Endothelial cell of umbilical vein (primary cell): ENCODE measurements at regions not wholly inside any gene's neighbourhood (a gene's known extent, or its start where the extent isn't known, plus 50 kb on each side); places are given as distances from the start of the nearest gene placed in this dataset.

ENCODE experiments used
- BruUV-seq: library from RNA; stranded (reverse); fragments of 400-500 nt; replicated peaks from 2 replicates; lab custom pipeline; 2021; lab: Mats Ljungman, UMichigan
- CTCF ChIA-PET: fragments of 300-600, 350-600 bp; sonication (Branson Sonifier 250); formaldehyde crosslinking; loops from one replicate; lab custom pipeline; 2021; ENCODE audit warnings: antibody characterized with exemption, inconsistent platforms; lab: Charles Lee
- POLR2A ChIA-PET: fragments of 300-600, 350-600 bp; sonication (Branson Sonifier 250); formaldehyde crosslinking; loops from one replicate; lab custom pipeline; 2021; ENCODE audit warnings: antibody characterized with exemption, inconsistent platforms; lab: Charles Lee
- DNase-seq: peaks from one replicate; pipeline ENCODE4 v3.0.0-alpha.2; 2011; ENCODE audit warnings: low read depth, low spot score
- FAIRE-seq: peaks from 2 replicates; lab custom pipeline; 2011; peaks lifted over from hg19 to GRCh38; lab: Jason Lieb, UNC
- H2AFZ ChIP-seq: 2 replicates; pipeline ENCODE4 v1.6.0; 2012; ENCODE audit warnings: low read depth, low read length, control low read depth, inconsistent platforms
- H3K27ac ChIP-seq: 2 replicates; pipeline ENCODE4 v1.5.1; 2011; ENCODE audit warnings: low read depth, mild to moderate bottlenecking, control low read depth, low read length, moderate library complexity; ENCODE audit not compliant: insufficient read depth
- H3K27me3 ChIP-seq, 2 experiments: 2 replicates each; pipeline versions ENCODE4 v1.6.0 to v1.6.1; 2011; ENCODE audit warnings: low read length in 2 of 2, mixed read lengths in 1 of 2; ENCODE audit not compliant: control insufficient read depth in 2 of 2, insufficient read depth in 2 of 2
- H3K36me3 ChIP-seq, 2 experiments: 2 replicates in 1 of 2; 3 replicates in 1 of 2; pipeline ENCODE4 v1.5.1; 2011; ENCODE audit warnings: low read length in 2 of 2, mild to moderate bottlenecking in 1 of 2, moderate library complexity in 1 of 2; ENCODE audit not compliant: control insufficient read depth in 2 of 2, insufficient read depth in 2 of 2; ENCODE audit errors: extremely low read depth in 1 of 2
- H3K4me1 ChIP-seq: 3 replicates; pipeline ENCODE4 v1.5.1; 2011; ENCODE audit warnings: mild to moderate bottlenecking, low read length; ENCODE audit not compliant: control insufficient read depth, insufficient read depth; ENCODE audit errors: extremely low read depth
- H3K4me2 ChIP-seq: 2 replicates; pipeline ENCODE4 v1.6.1; 2011; ENCODE audit warnings: low read length, control low read depth, mixed read lengths; ENCODE audit not compliant: insufficient read depth
- H3K4me3 ChIP-seq, 3 experiments: fragments of 200-600 bp in 1 of 3; sonication (generic), shearing (Covaris generic) in 1 of 3; replicated peaks in 1 of 3; 2 replicates each; pipeline ENCODE4 v1.5.1; 2011 to 2016; ENCODE audit warnings: control low read depth in 3 of 3, low read length in 3 of 3, mild to moderate bottlenecking in 2 of 3, inconsistent platforms in 1 of 3, low read depth in 1 of 3, moderate library complexity in 1 of 3; ENCODE audit not compliant: insufficient read depth in 1 of 3
- H3K79me2 ChIP-seq: 2 replicates; pipeline ENCODE4 v1.6.0; 2012; ENCODE audit warnings: low read length, inconsistent platforms; ENCODE audit not compliant: control insufficient read depth, insufficient read depth
- H3K9ac ChIP-seq: replicated peaks from 2 replicates; pipeline ENCODE3; 2011; ENCODE audit warnings: low read length, control low read depth; ENCODE audit not compliant: insufficient read depth; ENCODE audit errors: extremely low read depth
- H3K9me1 ChIP-seq: replicated peaks from 3 replicates; pipeline ENCODE4 v1.6.0; 2011; ENCODE audit warnings: mild to moderate bottlenecking, low read length; ENCODE audit not compliant: control insufficient read depth, insufficient read depth; ENCODE audit errors: extremely low read depth
- H3K9me3 ChIP-seq: replicated peaks from 2 replicates; pipeline ENCODE4 v1.5.1; 2012; ENCODE audit warnings: low read length, inconsistent platforms; ENCODE audit not compliant: control insufficient read depth, insufficient read depth
- H4K20me1 ChIP-seq: replicated peaks from 2 replicates; pipeline ENCODE3; 2011; ENCODE audit warnings: mild to moderate bottlenecking, low read length; ENCODE audit not compliant: control insufficient read depth, insufficient read depth; ENCODE audit errors: extremely low read depth
- EZH2 ChIP-seq: IDR thresholded peaks from 2 replicates; pipeline ENCODE4 v1.6.1; 2012; ENCODE audit warnings: borderline replicate concordance, low read depth, mild to moderate bottlenecking, moderate library complexity, low read length, inconsistent platforms; ENCODE audit not compliant: severe bottlenecking
- FOS ChIP-seq: IDR thresholded peaks from 2 replicates; pipeline ENCODE4 v1.6.1; 2011; ENCODE audit warnings: mild to moderate bottlenecking, low read length, moderate library complexity, borderline replicate concordance; ENCODE audit not compliant: insufficient read depth
- GATA2 ChIP-seq: IDR thresholded peaks from 2 replicates; pipeline ENCODE4 v1.7.0; 2011; ENCODE audit warnings: low read depth, mild to moderate bottlenecking, moderate library complexity, mixed read lengths, low read length; ENCODE audit not compliant: insufficient read length, insufficient read depth
- JUN ChIP-seq: IDR thresholded peaks from 2 replicates; pipeline ENCODE4 v1.6.1; 2011; ENCODE audit warnings: borderline replicate concordance, low read depth; ENCODE audit not compliant: insufficient read length, insufficient read depth
- MAX ChIP-seq: IDR thresholded peaks from 2 replicates; pipeline ENCODE4 v1.6.1; 2011; ENCODE audit not compliant: insufficient read depth, insufficient read length
- MYC ChIP-seq: IDR thresholded peaks from one replicate; pipeline ENCODE4 v1.6.1; 2011; ENCODE audit warnings: mild to moderate bottlenecking, low read depth, low read length
- POLR2A ChIP-seq: IDR thresholded peaks from 2 replicates; pipeline ENCODE4 v1.6.1; 2012; ENCODE audit warnings: low read depth, mild to moderate bottlenecking, control low read depth, low read length
- POLR2AphosphoS5 ChIP-seq: IDR thresholded peaks from 2 replicates; pipeline ENCODE4 v1.6.1; 2012; ENCODE audit warnings: low read depth, mild to moderate bottlenecking, control low read depth, low read length, moderate library complexity; ENCODE audit not compliant: insufficient read depth
- dilution Hi-C: fragments of 300-500 bp; cut with MboI; formaldehyde crosslinking; loops from one replicate; pipeline ENCODE4 v1.15.0; 2019; ENCODE audit warnings: low sequenced_read_pairs; ENCODE audit not compliant: extremely low pct_ligation_motif_present
- intact Hi-C: fragments of 100-400 bp; cut with micrococcal nuclease; formaldehyde crosslinking; loops from one replicate; pipeline ENCODE4 v1.10.0; 2022
- TF ChIP-seq, protein P1 (sequence below), 2 donors: IDR thresholded peaks; 1 replicate in 1 of 2; 2 replicates in 1 of 2; pipeline ENCODE4 v1.5.1; 2011; ENCODE audit warnings: low read length in 2 of 2, mild to moderate bottlenecking in 2 of 2, moderate library complexity in 2 of 2, control low read depth in 1 of 2, inconsistent platforms in 1 of 2, low read depth in 1 of 2; ENCODE audit not compliant: insufficient read depth in 1 of 2; ENCODE audit errors: extremely low read depth in 1 of 2

GRCh38 chrX:137425273-137425902 is 140.5 kb upstream of the ZIC3 start:
- H3K9ac ChIP-seq: no peak overlapping the region
- H3K4me2 ChIP-seq: no peak overlapping the region
- no peak overlapping the region for H3K27ac ChIP-seq
- no peaks in the 10 kb centered on the region for H3K79me2 ChIP-seq
- no peak overlapping the region for H3K4me3 ChIP-seq
- intact Hi-C loops (no loop called here), dilution Hi-C loops (no loop called here)
- no peaks in the 10 kb centered on the region for H3K36me3 ChIP-seq
- H3K9me1 ChIP-seq: no peaks in the 10 kb centered on the region
- no TSS peak for BruUV-seq
- no peaks in the 10 kb centered on the region for H3K9me3 ChIP-seq
- H3K4me1 ChIP-seq: no peaks in the 10 kb centered on the region
- DNase-seq: no peak
- H4K20me1 ChIP-seq: no peaks in the 10 kb centered on the region
- FAIRE-seq: no peak
- POLR2A ChIA-PET: no interaction called here
- TF ChIP-seq, protein P1, sequence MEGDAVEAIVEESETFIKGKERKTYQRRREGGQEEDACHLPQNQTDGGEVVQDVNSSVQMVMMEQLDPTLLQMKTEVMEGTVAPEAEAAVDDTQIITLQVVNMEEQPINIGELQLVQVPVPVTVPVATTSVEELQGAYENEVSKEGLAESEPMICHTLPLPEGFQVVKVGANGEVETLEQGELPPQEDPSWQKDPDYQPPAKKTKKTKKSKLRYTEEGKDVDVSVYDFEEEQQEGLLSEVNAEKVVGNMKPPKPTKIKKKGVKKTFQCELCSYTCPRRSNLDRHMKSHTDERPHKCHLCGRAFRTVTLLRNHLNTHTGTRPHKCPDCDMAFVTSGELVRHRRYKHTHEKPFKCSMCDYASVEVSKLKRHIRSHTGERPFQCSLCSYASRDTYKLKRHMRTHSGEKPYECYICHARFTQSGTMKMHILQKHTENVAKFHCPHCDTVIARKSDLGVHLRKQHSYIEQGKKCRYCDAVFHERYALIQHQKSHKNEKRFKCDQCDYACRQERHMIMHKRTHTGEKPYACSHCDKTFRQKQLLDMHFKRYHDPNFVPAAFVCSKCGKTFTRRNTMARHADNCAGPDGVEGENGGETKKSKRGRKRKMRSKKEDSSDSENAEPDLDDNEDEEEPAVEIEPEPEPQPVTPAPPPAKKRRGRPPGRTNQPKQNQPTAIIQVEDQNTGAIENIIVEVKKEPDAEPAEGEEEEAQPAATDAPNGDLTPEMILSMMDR (IDR thresholded peaks at IDR 0.05; ENCODE audit: extremely low read depth in 1 of 2, insufficient read depth in 1 of 2, low read depth in 1 of 2, low read length in 2 of 2): no peak
- TF ChIP-seq POLR2A (no peak), POLR2AphosphoS5 (no peak), MAX (no peak), JUN (no peak), FOS (no peak), MYC (no peak), GATA2 (no peak), EZH2 (no peak)
- H3K27me3 ChIP-seq: peaks cover 15 to 35% of the 10 kb centered on the region in 2 experiments
- no peak overlapping the region for H2AFZ ChIP-seq
- CTCF ChIA-PET: no interaction called here
